ENCODE measurements at regions not wholly inside any gene's neighbourhood (a gene's known extent, or its start where the extent isn't known, plus 50 kb on each side); places are given as distances from the start of the nearest gene placed in this dataset.
A peak's percentile ranks its signal among the peaks of the same experiment; 100 is the strongest.
"Not testable (repeated sequence)": the region's sequence is repeated elsewhere in the genome, so short reads cannot be mapped to it uniquely, and the experiment has no call there.

DNA sequence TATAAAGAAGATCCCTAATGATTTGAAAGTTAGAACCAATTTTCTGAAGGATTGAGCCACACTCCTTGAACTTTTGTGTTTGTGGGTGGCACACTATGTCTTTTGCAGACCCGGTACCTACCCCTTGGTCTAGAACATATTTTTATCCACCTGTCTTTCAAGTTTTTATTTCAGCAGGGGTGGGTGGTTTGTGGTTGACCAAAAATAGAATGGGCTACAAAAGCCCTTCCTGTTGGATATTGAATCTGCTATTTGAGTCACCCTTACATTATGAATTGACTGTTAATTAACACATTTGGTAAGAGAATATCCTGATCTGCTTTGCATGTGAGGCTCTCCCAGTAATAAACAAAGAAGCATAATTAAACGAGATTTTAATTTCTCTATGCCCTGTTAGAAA is 401.2 kb downstream of the POTEH start:
- H3K27me3 ChIP-seq (replicated peaks; ENCODE audit: control insufficient read depth, insufficient read depth, low read length); DNase-seq (ENCODE audit: extremely low read depth, insufficient read length); H3K36me3 ChIP-seq (ENCODE audit: control insufficient read depth, insufficient read depth, low read length); H3K4me3 ChIP-seq (replicated peaks; ENCODE audit: low read depth, low read length): not testable (repeated sequence)

DNA sequence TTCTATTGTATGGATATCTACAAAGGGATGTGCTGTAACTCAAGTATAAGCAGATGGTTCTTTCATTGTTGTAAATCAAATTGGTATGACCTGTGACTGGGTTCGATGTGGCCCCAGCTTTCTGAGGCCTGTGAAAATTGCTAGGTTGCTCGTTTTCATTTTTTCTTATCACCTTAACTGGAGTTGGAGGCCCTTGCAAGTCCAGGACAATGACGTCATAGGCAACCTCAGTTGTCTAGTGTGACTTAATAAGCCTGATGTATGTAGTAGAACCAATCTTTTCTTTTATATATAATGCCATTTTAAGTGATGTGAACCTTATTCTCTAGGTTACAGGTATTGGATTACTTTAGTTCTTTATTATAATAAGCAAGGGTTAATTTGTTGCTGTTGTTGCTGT is 415.3 kb downstream of the POTEH start:
- H3K36me3 ChIP-seq (ENCODE audit: control insufficient read depth, insufficient read depth, low read length); DNase-seq (ENCODE audit: extremely low read depth, insufficient read length); H3K27me3 ChIP-seq (replicated peaks; ENCODE audit: control insufficient read depth, insufficient read depth, low read length); H3K4me3 ChIP-seq (replicated peaks; ENCODE audit: low read depth, low read length): not testable (repeated sequence)

DNA sequence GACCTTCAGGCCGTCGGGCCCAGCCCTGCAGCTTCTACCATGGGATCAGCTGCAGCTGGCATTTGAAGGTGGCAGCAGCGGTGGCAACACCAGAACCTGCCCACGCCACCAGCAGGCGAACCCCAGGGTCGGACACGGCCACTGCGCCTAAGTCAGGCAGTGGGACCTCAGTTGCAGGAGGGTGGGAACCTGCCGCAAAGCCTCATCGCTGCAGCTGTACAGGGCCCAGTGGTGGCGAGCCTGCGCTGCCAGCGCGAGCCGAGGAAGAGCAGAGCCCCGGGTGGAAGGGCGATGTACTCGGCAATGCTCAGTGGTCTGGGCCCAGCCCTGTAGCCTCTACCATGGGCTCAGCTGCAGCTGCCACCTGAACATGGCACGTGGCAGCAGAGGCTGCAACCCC is 441.6 kb downstream of the POTEH start:
- DNase-seq (ENCODE audit: extremely low read depth, insufficient read length); H3K36me3 ChIP-seq (ENCODE audit: control insufficient read depth, insufficient read depth, low read length); H3K4me3 ChIP-seq (replicated peaks; ENCODE audit: low read depth, low read length); H3K27me3 ChIP-seq (replicated peaks; ENCODE audit: control insufficient read depth, insufficient read depth, low read length): not testable (repeated sequence)

DNA sequence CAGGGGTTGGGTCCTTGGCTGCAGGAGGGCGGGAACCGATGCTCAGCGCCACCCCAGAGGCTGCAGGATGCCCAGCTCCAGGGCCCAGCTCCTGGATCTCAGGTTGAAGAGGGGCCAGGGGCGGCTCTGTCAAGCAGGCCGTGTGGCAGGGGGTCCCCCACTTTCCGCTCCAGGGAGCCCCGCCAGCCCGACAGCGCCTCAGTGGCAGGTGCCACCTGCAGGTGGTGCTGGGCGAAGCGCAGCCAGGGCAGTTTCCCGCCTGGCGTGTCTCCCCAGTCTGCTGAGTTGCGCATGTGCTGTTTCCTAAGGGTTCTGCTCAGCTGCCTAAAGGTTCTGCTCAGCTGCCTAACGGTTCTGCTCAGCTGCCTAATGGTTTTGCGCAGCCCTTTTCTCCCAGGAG is 442.1 kb downstream of the POTEH start:
- Histone ChIP-seq H3K4me3 (replicated peaks; ENCODE audit: low read depth, low read length) (no peak overlapping the region), H3K36me3 (ENCODE audit: control insufficient read depth, insufficient read depth, low read length) (no peaks in the 10 kb centered on the region), H3K27me3 (replicated peaks; ENCODE audit: control insufficient read depth, insufficient read depth, low read length) (no peaks in the 10 kb centered on the region)
- TF ChIP-seq, protein P1, sequence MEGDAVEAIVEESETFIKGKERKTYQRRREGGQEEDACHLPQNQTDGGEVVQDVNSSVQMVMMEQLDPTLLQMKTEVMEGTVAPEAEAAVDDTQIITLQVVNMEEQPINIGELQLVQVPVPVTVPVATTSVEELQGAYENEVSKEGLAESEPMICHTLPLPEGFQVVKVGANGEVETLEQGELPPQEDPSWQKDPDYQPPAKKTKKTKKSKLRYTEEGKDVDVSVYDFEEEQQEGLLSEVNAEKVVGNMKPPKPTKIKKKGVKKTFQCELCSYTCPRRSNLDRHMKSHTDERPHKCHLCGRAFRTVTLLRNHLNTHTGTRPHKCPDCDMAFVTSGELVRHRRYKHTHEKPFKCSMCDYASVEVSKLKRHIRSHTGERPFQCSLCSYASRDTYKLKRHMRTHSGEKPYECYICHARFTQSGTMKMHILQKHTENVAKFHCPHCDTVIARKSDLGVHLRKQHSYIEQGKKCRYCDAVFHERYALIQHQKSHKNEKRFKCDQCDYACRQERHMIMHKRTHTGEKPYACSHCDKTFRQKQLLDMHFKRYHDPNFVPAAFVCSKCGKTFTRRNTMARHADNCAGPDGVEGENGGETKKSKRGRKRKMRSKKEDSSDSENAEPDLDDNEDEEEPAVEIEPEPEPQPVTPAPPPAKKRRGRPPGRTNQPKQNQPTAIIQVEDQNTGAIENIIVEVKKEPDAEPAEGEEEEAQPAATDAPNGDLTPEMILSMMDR (IDR thresholded peaks at IDR 0.05; ENCODE audit: insufficient read depth, low read length, poor library complexity, severe bottlenecking) = no peak
- DNase-seq (ENCODE audit: extremely low read depth, insufficient read length) = no peak

DNA sequence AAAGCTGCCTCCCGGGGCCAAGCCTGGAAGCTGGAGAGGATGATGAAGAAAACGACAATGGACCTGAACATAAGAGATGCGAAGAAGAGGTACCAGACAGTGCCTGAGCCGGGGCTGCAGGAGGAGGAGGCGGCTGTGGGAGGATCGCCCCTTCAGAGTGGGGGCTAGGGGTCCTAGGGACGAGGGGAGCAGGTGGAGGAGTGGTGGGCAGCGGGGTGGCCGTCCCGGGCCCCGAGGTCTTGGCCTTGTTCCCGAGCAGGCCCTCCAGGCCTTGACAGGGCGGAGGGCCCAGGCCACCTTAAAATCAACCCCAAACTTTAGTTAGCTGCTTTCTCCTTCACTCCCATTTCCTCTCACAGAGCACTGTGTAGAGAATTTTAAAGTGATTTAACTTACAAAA is 442.8 kb downstream of the POTEH start:
- H3K27me3 ChIP-seq (replicated peaks; ENCODE audit: control insufficient read depth, insufficient read depth, low read length); H3K36me3 ChIP-seq (ENCODE audit: control insufficient read depth, insufficient read depth, low read length); H3K4me3 ChIP-seq (replicated peaks; ENCODE audit: low read depth, low read length); DNase-seq (ENCODE audit: extremely low read depth, insufficient read length): not testable (repeated sequence)

DNA sequence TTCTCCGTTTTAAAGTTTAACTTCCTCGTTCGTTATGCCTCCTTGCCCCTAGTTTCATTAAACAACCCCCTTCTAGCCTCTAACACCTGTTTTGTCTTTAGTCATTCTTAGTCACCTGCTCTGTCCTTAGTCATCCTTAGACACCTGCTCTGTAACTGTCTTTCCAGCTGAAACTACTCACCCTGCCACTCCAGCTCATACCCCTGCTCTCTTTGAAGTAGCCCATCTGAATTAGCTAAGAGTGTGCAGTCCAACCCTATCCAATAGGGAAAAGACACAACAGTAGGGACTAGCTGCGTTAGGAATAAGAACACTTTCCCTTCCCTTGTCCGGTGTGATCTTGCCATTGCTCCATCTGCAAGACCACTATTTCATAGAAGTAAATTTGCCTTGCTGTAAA is 446.5 kb downstream of the CCT8L2 start:
- not testable (repeated sequence) for H3K27me3 ChIP-seq (replicated peaks; ENCODE audit: control insufficient read depth, insufficient read depth, low read length); DNase-seq (ENCODE audit: extremely low read depth, insufficient read length); H3K36me3 ChIP-seq (ENCODE audit: control insufficient read depth, insufficient read depth, low read length); H3K4me3 ChIP-seq (replicated peaks; ENCODE audit: low read depth, low read length)

DNA sequence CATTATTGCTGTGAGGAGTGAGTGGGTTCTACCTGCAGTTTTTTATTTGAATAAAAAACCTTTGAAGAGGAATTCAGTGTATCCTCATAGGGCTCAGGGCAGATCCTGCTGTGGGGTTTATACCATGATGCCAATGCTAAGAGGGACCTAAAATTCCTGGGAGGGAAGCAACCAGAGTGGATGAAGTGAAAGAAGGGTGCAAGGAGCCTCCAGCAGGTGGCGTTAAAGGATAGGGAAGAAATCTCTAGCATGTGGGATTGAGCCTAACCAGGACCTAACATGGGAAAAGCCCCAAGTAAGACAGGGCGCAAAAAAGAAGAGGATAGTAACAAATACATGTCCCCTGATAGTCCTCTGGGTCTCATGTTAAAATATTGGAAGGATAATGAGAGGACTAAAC is 445.7 kb downstream of the CCT8L2 start:
- TF ChIP-seq, protein P1 (IDR thresholded peaks at IDR 0.05; ENCODE audit: insufficient read depth, low read length, poor library complexity, severe bottlenecking) = peak; percentile 5
- H3K36me3 ChIP-seq (ENCODE audit: control insufficient read depth, insufficient read depth, low read length); H3K4me3 ChIP-seq (replicated peaks; ENCODE audit: low read depth, low read length); DNase-seq (ENCODE audit: extremely low read depth, insufficient read length); H3K27me3 ChIP-seq (replicated peaks; ENCODE audit: control insufficient read depth, insufficient read depth, low read length): not testable (repeated sequence)

DNA sequence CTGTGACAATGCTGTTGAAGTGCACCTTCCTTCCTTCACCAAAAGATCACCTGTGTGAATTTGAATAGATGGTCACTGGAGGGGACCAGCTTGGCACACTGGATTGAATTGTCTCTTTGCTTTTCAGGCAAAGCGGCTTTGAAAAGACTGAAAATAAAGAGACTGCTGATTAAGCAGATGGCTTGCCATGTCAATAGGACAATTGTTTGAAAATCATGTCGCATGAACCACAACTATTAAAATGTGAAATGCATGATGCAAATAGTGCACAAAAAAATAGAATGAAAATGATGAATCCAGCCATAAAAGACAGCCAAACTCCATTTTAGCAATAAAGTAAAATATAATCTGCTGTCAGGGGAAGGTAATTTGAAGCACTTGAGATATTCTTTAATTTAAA is 415.3 kb downstream of the CCT8L2 start:
- not testable (repeated sequence) for H3K27me3 ChIP-seq (replicated peaks; ENCODE audit: control insufficient read depth, insufficient read depth, low read length); DNase-seq (ENCODE audit: extremely low read depth, insufficient read length); H3K36me3 ChIP-seq (ENCODE audit: control insufficient read depth, insufficient read depth, low read length); H3K4me3 ChIP-seq (replicated peaks; ENCODE audit: low read depth, low read length)

DNA sequence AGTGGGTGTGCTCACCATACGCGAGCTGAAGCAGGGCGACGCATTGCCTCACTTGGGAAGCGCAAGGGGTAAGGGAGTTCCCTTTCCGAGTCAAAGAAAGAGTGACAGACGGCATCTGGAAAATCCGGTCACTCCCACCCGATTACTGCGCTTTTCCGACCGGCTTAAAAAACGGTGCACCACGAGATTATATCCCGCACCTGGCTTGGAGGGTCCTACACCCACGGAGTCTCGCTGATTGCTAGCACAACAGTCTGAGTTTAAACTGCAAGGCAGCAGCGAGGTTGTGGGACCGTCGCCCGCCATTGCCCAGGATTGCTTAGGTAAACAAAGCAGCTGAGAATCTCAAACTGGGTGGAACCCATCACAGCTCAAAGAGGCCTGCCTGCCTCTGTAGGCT is 408.7 kb downstream of the CCT8L2 start:
- not testable (repeated sequence) for H3K36me3 ChIP-seq (ENCODE audit: control insufficient read depth, insufficient read depth, low read length); H3K27me3 ChIP-seq (replicated peaks; ENCODE audit: control insufficient read depth, insufficient read depth, low read length); DNase-seq (ENCODE audit: extremely low read depth, insufficient read length); H3K4me3 ChIP-seq (replicated peaks; ENCODE audit: low read depth, low read length)
